AG09309 (cell line): ENCODE measurements at regions not wholly inside any gene's neighbourhood (a gene's known extent, or its start where the extent isn't known, plus 50 kb on each side); places are given as distances from the start of the nearest gene placed in this dataset.
"Not testable (repeated sequence)": the region's sequence is repeated elsewhere in the genome, so short reads cannot be mapped to it uniquely, and the experiment has no call there.

Experiments
- DNase-seq: peaks from one replicate; pipeline ENCODE4 v3.0.0-alpha.2; 2010; ENCODE audit warnings: low read depth
- H3K4me3 ChIP-seq: 2 replicates; pipeline ENCODE4 v1.5.1; 2011; ENCODE audit warnings: mild to moderate bottlenecking, low read depth, low read length, moderate library complexity; ENCODE audit not compliant: control insufficient read depth
- CTCF ChIP-seq: IDR thresholded peaks from 2 replicates; pipeline ENCODE4 v1.5.1; 2011; ENCODE audit warnings: mild to moderate bottlenecking, low read depth, low read length, inconsistent platforms; ENCODE audit not compliant: insufficient read depth, control insufficient read depth; ENCODE audit errors: missing control alignments

DNA sequence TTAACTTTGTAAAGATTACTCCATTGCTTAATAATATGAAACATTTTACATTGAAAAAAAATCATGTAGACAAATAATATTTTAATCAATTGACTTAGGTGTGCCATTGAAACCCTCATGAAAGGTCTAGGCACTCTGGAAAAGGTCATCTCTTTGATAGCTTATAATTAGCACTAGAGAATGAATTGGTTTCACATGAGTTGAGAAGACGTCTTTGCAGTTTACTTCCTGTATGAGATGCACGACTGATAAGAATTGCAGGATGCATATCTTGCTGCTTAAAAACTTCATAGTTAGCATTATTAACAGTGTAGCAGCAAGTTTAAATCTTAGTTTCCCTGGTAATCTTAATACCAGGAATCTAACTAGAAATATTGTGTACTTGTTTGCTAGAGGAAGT lies 614.2 kb upstream of the COBL start:
- H3K4me3 ChIP-seq: no peak overlapping the region
- TF ChIP-seq CTCF: no peak
- no peak for DNase-seq

- no peak overlapping the region for H3K4me3 ChIP-seq
- no peak for TF ChIP-seq CTCF
- no peak for DNase-seq
Observed at GRCh38 chr7:51929818-51930217, 613.2 kb upstream of the COBL start.

DNA sequence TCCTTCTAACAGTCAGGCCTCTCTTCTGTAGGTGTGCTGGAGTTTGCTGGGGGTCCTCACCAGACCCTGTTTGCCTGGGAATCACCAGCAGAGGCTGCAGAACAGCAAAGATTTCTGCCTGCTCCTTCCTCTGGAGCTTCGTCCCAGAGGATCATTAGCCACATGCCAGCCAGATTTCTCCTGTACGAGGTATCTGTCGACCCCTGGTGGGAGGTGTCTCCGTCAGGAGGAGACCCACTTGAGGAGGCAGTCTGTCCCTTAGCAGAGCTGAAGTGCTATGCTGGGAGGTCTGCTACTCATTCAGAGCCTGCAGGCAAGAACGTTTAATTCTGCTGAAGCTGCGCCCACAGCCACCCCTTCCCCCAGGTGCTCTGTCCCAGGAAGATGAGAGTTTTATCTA lies 611.1 kb upstream of the COBL start:
- DNase-seq: no peak
- TF ChIP-seq CTCF: no peak
- H3K4me3 ChIP-seq: no peak overlapping the region

- H3K4me3 ChIP-seq: no peak overlapping the region
- no peak for TF ChIP-seq CTCF
- DNase-seq: no peak
Observed at GRCh38 chr7:51918581-51918980, 602.0 kb upstream of the COBL start.

DNA sequence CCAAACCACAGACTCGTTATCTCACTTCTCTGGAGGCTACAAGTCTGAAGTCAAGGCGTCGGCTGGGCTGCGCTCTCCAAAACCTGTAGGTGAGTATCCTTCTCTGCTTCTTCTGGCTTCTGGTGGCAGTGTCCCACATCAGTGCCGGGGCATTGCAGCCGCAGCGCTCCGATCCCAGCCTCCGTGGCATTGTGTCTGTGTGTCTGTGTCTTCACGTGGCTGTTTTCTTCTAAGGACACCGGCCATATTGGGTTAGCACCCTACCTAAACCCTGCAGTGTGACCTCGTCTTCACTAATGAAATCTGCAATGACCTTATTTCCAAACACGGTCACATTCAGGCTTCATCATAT lies 584.9 kb upstream of the COBL start:
- TF ChIP-seq CTCF: no peak
- no peak for DNase-seq
- no peak overlapping the region for H3K4me3 ChIP-seq

DNA sequence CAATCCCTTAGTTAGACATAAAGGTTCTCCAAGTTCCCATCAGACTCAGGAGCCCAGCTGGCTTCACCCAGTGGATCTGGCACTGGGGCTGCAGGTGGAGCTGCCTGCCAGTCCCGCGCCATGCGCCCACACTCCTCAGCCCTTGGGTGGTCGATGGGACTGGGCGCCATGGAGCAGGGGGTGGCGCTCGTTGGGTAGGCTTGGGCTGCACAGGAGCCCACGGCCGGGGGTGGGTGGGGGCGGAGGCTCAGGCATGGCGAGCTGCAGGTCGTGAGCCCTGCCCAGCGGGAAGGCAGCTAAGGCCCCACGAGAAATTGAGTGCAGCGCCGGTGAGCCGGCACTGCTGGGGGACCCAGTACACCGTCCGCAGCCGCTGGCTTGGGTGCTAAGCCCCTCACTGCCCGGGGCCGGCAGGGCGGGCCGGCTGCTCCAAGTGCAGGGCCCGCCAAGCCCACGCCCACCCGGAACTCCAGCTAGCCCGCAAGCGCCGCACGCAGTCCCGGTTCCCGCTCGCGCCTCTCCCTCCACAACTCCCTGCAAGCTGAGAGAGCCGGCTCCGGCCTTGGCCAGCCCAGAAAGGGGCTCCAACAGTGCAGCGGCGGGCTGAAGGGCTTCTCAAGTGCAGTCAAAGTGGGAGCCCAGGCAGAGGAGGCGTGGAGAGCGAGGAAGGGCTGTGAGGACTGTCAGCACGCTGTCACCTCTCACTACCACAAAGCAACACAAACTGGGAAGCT lies 584.3 kb upstream of the COBL start:
- not testable (repeated sequence) for H3K4me3 ChIP-seq

GRCh38 chr7:51899611-51900010 lies 583.0 kb upstream of the COBL start:
- DNase-seq: no peak
- no peak for TF ChIP-seq CTCF
- no peak overlapping the region for H3K4me3 ChIP-seq

More for the DNA sequence above, 584.3 kb upstream of the COBL start:
- DNase-seq: not testable (repeated sequence)
